Esophagus muscularis mucosa (tissue), 4 donors: ENCODE measurements at regions not wholly inside any gene's neighbourhood (a gene's known extent, or its start where the extent isn't known, plus 50 kb on each side); places are given as distances from the start of the nearest gene placed in this dataset.

Experiments
- CTCF ChIP-seq, 3 experiments: fragments of 200-600 bp in 2 of 3; fragments of 450-650 bp in 1 of 3; sonication (generic) in 2 of 3; IDR thresholded peaks; one replicate each; pipeline ENCODE4 v1.5.1; 2017 to 2019; ENCODE audit warnings: antibody characterized with exemption in 3 of 3, mild to moderate bottlenecking in 2 of 3, moderate library complexity in 1 of 3
- EP300 ChIP-seq: sonication (generic); formaldehyde crosslinking; IDR thresholded peaks from one replicate; pipeline ENCODE4 v1.6.1; 2017; ENCODE audit warnings: antibody characterized with exemption
- POLR2A ChIP-seq: fragments of 450-650 bp; IDR thresholded peaks from one replicate; pipeline ENCODE4 v1.6.1; 2017; ENCODE audit warnings: antibody characterized with exemption, moderate library complexity, mild to moderate bottlenecking, low read depth
- POLR2AphosphoS5 ChIP-seq, 2 donors: sonication (generic); formaldehyde crosslinking; IDR thresholded peaks; one replicate each; pipeline ENCODE4 v1.6.1; 2017; ENCODE audit warnings: antibody characterized with exemption in 2 of 2

DNA sequence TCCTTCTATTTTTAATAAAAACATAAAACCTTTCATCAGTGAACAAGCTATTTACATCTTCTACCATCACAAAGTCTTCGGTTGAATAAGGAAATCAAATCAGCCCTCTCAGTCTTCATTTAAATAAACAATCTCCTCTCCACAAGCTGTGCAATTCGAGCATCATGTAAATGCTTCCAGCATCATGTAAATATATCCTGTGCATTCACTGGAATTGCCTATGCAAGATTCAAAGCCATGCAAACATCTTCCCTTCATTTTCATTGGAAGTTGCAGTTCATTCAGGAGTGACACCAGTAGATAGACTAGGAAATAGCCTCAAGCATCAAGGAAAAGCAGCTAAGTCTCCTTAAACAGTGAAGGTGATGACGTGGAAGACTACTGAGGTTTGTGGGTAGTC, 77.7 kb upstream of the PCDH19 start:
- no peak for TF ChIP-seq POLR2AphosphoS5 (IDR thresholded peaks at IDR 0.05)
- TF ChIP-seq POLR2A: no peak
- TF ChIP-seq CTCF (IDR thresholded peaks at IDR 0.05): no peak
- no peak for TF ChIP-seq EP300
